Uterus (tissue), 3 donors: ENCODE measurements at regions not wholly inside any gene's neighbourhood (a gene's known extent, or its start where the extent isn't known, plus 50 kb on each side); places are given as distances from the start of the nearest gene placed in this dataset.

ENCODE experiments used
- DNase-seq, 2 donors: peaks; one replicate each; pipeline ENCODE4 v3.0.0-alpha.2; 2019 to 2020
- H3K27ac ChIP-seq, 2 donors: fragments of 200-600 bp; sonication (generic); 1 replicate in 1 of 2; 2 replicates in 1 of 2; pipeline ENCODE4 v1.5.1; 2016 to 2018
- H3K27me3 ChIP-seq, 2 donors: fragments of 200-600 bp; sonication (generic); one replicate each; pipeline ENCODE4 v1.5.1; 2018 to 2019; ENCODE audit warnings: control low read depth in 1 of 2
- H3K36me3 ChIP-seq, 2 donors: fragments of 200-600 bp; sonication (generic); one replicate each; pipeline ENCODE4 v1.5.1; 2019; ENCODE audit warnings: control low read depth in 1 of 2
- H3K4me1 ChIP-seq, 2 donors: fragments of 200-600 bp; sonication (generic); one replicate each; pipeline ENCODE4 v1.5.1; 2018 to 2019; ENCODE audit warnings: control low read depth in 1 of 2
- H3K4me3 ChIP-seq, 2 donors: fragments of 200-600 bp; sonication (generic); 1 replicate in 1 of 2; 2 replicates in 1 of 2; pipeline ENCODE4 v1.5.1; 2018 to 2019; ENCODE audit warnings: mild to moderate bottlenecking in 1 of 2
- H3K9me3 ChIP-seq, 2 donors: fragments of 200-600 bp; sonication (generic); one replicate each; pipeline ENCODE4 v1.5.1; 2019; ENCODE audit warnings: control low read depth in 1 of 2
- CTCF ChIP-seq, 4 experiments: fragments of 200-600 bp in 2 of 4; fragments of 450-650 bp in 2 of 4; sonication (generic) in 2 of 4; IDR thresholded peaks; one replicate each; pipeline ENCODE4 v1.5.1; 2016 to 2019; ENCODE audit warnings: antibody characterized with exemption in 4 of 4, mild to moderate bottlenecking in 2 of 4, moderate library complexity in 1 of 4
- POLR2A ChIP-seq, 2 donors: fragments of 450-650 bp; IDR thresholded peaks; one replicate each; pipeline ENCODE4 v1.6.1; 2016; ENCODE audit warnings: antibody characterized with exemption in 2 of 2, mild to moderate bottlenecking in 1 of 2, moderate library complexity in 1 of 2
- intact Hi-C: fragments of 100-400 bp; cut with DNase I; formaldehyde crosslinking; loops from one replicate; pipeline ENCODE4 v1.15.1; 2023; ENCODE audit warnings: low total_unique reads
- donor health status: DM: yes; HTN: yes; CAD: no.

DNA sequence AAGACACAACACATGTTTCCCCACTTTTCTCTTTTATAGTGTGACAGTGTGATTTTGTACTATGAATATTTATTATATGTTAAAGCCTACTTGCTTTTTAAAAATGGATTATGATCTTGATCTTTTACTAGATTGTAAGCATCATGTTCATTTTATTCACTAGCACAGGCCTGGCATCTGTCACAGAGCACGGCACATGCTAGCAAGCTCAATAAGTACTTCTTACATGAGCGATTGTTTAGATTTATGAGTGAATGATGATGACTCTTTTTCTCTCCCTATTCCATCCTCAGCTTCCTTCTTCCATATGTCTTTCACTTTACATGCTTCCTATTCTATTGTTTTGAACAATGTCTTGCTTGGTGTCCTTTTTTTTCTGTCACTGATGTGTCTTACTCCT lies 1454.1 kb downstream of the MRPL39 start:
- no peaks in the 10 kb centered on the region for H3K27me3 ChIP-seq
- no peak overlapping the region for H3K4me3 ChIP-seq
- no peaks in the 10 kb centered on the region for H3K36me3 ChIP-seq
- no peaks in the 10 kb centered on the region for H3K9me3 ChIP-seq
- intact Hi-C loops, result no loop called here
- no peaks in the 10 kb centered on the region for H3K4me1 ChIP-seq
- no peak overlapping the region for H3K27ac ChIP-seq
- TF ChIP-seq POLR2A (IDR thresholded peaks at IDR 0.05) (no peak), CTCF (IDR thresholded peaks at IDR 0.05) (no peak)
- no peak for DNase-seq

GRCh38 chr21:24150753-24151152 lies 1456.5 kb downstream of the MRPL39 start:
- TF ChIP-seq POLR2A (IDR thresholded peaks at IDR 0.05) (no peak), CTCF (IDR thresholded peaks at IDR 0.05) (no peak)
- H3K9me3 ChIP-seq, result no peaks in the 10 kb centered on the region
- no peak overlapping the region for H3K4me3 ChIP-seq
- no peaks in the 10 kb centered on the region for H3K36me3 ChIP-seq
- no peaks in the 10 kb centered on the region for H3K4me1 ChIP-seq
- no peak for DNase-seq
- no peaks in the 10 kb centered on the region for H3K27me3 ChIP-seq
- no peak overlapping the region for H3K27ac ChIP-seq
- intact Hi-C loops, result no loop called here

GRCh38 chr21:24148461-24148860 lies 1458.8 kb downstream of the MRPL39 start:
- no peaks in the 10 kb centered on the region for H3K27me3 ChIP-seq
- H3K36me3 ChIP-seq, result no peaks in the 10 kb centered on the region
- H3K27ac ChIP-seq, result no peak overlapping the region
- H3K4me3 ChIP-seq, result no peak overlapping the region
- TF ChIP-seq POLR2A (IDR thresholded peaks at IDR 0.05), result no peak
- no peak for TF ChIP-seq CTCF (IDR thresholded peaks at IDR 0.05)
- H3K9me3 ChIP-seq, result no peaks in the 10 kb centered on the region
- H3K4me1 ChIP-seq, result no peaks in the 10 kb centered on the region
- no peak for DNase-seq
- intact Hi-C loops, result no loop called here

- no peak for TF ChIP-seq CTCF (IDR thresholded peaks at IDR 0.05)
- no peak for TF ChIP-seq POLR2A (IDR thresholded peaks at IDR 0.05)
- H3K4me3 ChIP-seq, result no peak overlapping the region
- no peaks in the 10 kb centered on the region for H3K9me3 ChIP-seq
- H3K27ac ChIP-seq, result no peak overlapping the region
- no peaks in the 10 kb centered on the region for H3K4me1 ChIP-seq
- no peaks in the 10 kb centered on the region for H3K27me3 ChIP-seq
- no peaks in the 10 kb centered on the region for H3K36me3 ChIP-seq
- intact Hi-C loops, result no loop called here
- DNase-seq, result no peak
Measured at GRCh38 chr21:24147674-24148073, 1459.6 kb downstream of the MRPL39 start.

- DNase-seq, result no peak
- Histone ChIP-seq H3K4me1 (no peaks in the 10 kb centered on the region), H3K27me3 (no peaks in the 10 kb centered on the region), H3K27ac (no peak overlapping the region), H3K4me3 (no peak overlapping the region), H3K36me3 (no peaks in the 10 kb centered on the region), H3K9me3 (no peaks in the 10 kb centered on the region)
- TF ChIP-seq POLR2A (IDR thresholded peaks at IDR 0.05) (no peak), CTCF (IDR thresholded peaks at IDR 0.05) (no peak)
- intact Hi-C loops, result no loop called here
Measured at GRCh38 chr21:24131056-24131455, 1476.2 kb downstream of the MRPL39 start.
